ENCODE measurements at regions not wholly inside any gene's neighbourhood (a gene's known extent, or its start where the extent isn't known, plus 50 kb on each side); places are given as distances from the start of the nearest gene placed in this dataset.

DNA sequence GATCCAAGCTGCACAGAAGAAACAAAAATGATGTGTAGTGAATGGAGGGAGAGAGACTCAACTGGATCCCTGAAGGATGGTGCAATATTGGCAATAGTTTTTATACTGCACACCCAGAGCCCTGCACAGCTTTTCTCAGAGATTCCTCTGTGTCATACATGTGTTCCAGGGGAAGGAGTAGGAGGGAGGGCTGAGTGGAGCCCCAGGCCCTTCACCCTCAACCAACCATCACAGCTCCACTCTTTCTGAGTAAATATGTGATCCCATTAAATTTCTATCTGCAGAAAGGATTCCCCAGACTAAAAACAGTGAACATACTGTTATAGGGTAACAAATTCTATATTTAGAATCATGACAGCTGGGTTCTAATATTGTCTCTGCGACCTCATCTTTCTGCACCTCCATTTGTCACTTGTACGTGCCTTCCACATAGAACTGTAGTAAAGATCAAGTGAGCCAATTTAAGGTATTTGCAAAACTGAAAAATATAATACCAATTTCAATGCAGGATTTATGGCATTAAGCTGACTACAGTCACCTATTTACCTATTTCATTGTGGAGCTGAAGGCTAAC lies 421.4 kb upstream of the NRSN1 start:
- Histone ChIP-seq H3K9ac (replicated peaks; ENCODE audit: extremely low read depth, insufficient read depth, low read length) (no peak overlapping the region), H3K4me1 (ENCODE audit: control insufficient read depth, extremely low read depth, insufficient read depth, low read length) (no peaks in the 10 kb centered on the region), H3K9me3 (replicated peaks; ENCODE audit: control insufficient read depth, insufficient read depth, low read length) (no peaks in the 10 kb centered on the region), H3K36me3 (ENCODE audit: control insufficient read depth in 2 of 2, extremely low read depth in 1 of 2, insufficient read depth in 2 of 2, low read length in 2 of 2) (no peaks in the 10 kb centered on the region), H3K27me3 (ENCODE audit: control insufficient read depth in 2 of 2, insufficient read depth in 2 of 2, low read length in 2 of 2) (no peaks in the 10 kb centered on the region), H3K79me2 (ENCODE audit: control insufficient read depth, insufficient read depth, low read length) (no peaks in the 10 kb centered on the region), H4K20me1 (replicated peaks; ENCODE audit: control insufficient read depth, extremely low read depth, insufficient read depth, low read length) (no peaks in the 10 kb centered on the region), H2AFZ (ENCODE audit: low read depth, low read length) (no peak overlapping the region), H3K4me2 (ENCODE audit: insufficient read depth, low read length) (no peak overlapping the region), H3K27ac (ENCODE audit: insufficient read depth, low read depth, low read length) (no peak overlapping the region), H3K9me1 (replicated peaks; ENCODE audit: control insufficient read depth, extremely low read depth, insufficient read depth, low read length) (no peaks in the 10 kb centered on the region), H3K4me3 (replicated peaks in 1 of 3; ENCODE audit: insufficient read depth in 1 of 3, low read depth in 1 of 3, low read length in 3 of 3) (no peak overlapping the region)
- ChIA-PET POLR2A (no interaction called here), CTCF (no interaction called here)
- no TSS peak for BruUV-seq (replicated peaks)
- DNase-seq (ENCODE audit: low read depth, low spot score) (no peak), FAIRE-seq (no peak)
- TF ChIP-seq EZH2 (IDR thresholded peaks at IDR 0.05; ENCODE audit: borderline replicate concordance, low read depth, low read length, severe bottlenecking) (no peak), CTCF (IDR thresholded peaks at IDR 0.05; ENCODE audit: extremely low read depth in 1 of 2, insufficient read depth in 1 of 2, low read depth in 1 of 2, low read length in 2 of 2) (no peak), POLR2AphosphoS5 (IDR thresholded peaks at IDR 0.05; ENCODE audit: insufficient read depth, low read depth, low read length) (no peak), FOS (IDR thresholded peaks at IDR 0.05; ENCODE audit: borderline replicate concordance, insufficient read depth, low read length) (no peak), POLR2A (IDR thresholded peaks at IDR 0.05; ENCODE audit: low read depth, low read length) (no peak), JUN (IDR thresholded peaks at IDR 0.05; ENCODE audit: borderline replicate concordance, insufficient read depth, insufficient read length, low read depth) (no peak), MYC (IDR thresholded peaks at IDR 0.05; ENCODE audit: low read depth, low read length) (no peak), GATA2 (IDR thresholded peaks at IDR 0.05; ENCODE audit: insufficient read depth, insufficient read length, low read depth, low read length) (no peak)
- TF ChIP-seq, protein P1, sequence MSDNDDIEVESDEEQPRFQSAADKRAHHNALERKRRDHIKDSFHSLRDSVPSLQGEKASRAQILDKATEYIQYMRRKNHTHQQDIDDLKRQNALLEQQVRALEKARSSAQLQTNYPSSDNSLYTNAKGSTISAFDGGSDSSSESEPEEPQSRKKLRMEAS (IDR thresholded peaks at IDR 0.05; ENCODE audit: insufficient read depth, insufficient read length) = no peak
- dilution Hi-C loops (cut with MboI; ENCODE audit: extremely low pct_ligation_motif_present, low sequenced_read_pairs) (no loop called here), intact Hi-C loops (cut with micrococcal nuclease) (no loop called here)
